Astrocyte (in vitro differentiated cells and primary cell): ENCODE measurements at regions not wholly inside any gene's neighbourhood (a gene's known extent, or its start where the extent isn't known, plus 50 kb on each side); places are given as distances from the start of the nearest gene placed in this dataset.

ENCODE experiments used
- DNase-seq: peaks from one replicate; pipeline ENCODE4 v3.0.0-alpha.2; 2010; ENCODE audit warnings: low read depth
- FAIRE-seq: peaks from 2 replicates; lab custom pipeline; 2011; peaks lifted over from hg19 to GRCh38; lab: Jason Lieb, UNC
- H2AFZ ChIP-seq: 2 replicates; pipeline ENCODE4 v1.6.0; 2012; ENCODE audit warnings: low read depth, low read length, inconsistent platforms
- H3K27ac ChIP-seq: 2 replicates; pipeline ENCODE4 v1.5.1; 2011; ENCODE audit warnings: low read depth, low read length, inconsistent platforms
- H3K27me3 ChIP-seq: 2 replicates; pipeline ENCODE4 v1.6.0; 2011; ENCODE audit warnings: low read length, inconsistent platforms; ENCODE audit not compliant: insufficient read depth
- H3K36me3 ChIP-seq: 2 replicates; pipeline ENCODE4 v1.5.1; 2011; ENCODE audit warnings: low read length, inconsistent platforms; ENCODE audit not compliant: insufficient read depth
- H3K4me1 ChIP-seq: 2 replicates; pipeline ENCODE4 v1.5.1; 2011; ENCODE audit warnings: low read length, inconsistent platforms; ENCODE audit not compliant: insufficient read depth
- H3K4me2 ChIP-seq: 2 replicates; pipeline ENCODE4 v1.6.0; 2012; ENCODE audit warnings: low read length, inconsistent platforms
- H3K4me3 ChIP-seq: 2 replicates; pipeline ENCODE4 v1.5.1; 2011; ENCODE audit warnings: low read depth, mild to moderate bottlenecking, low read length, inconsistent platforms; ENCODE audit not compliant: insufficient read depth
- H3K79me2 ChIP-seq: 2 replicates; pipeline ENCODE4 v1.6.0; 2012; ENCODE audit warnings: mild to moderate bottlenecking, low read length, inconsistent platforms; ENCODE audit not compliant: insufficient read depth
- H3K9ac ChIP-seq: 2 replicates; pipeline ENCODE4 v1.6.0; 2012; ENCODE audit warnings: mild to moderate bottlenecking, low read length, inconsistent platforms
- H3K9me3 ChIP-seq: 2 replicates; pipeline ENCODE4 v1.5.1; 2012; ENCODE audit warnings: low read depth, mild to moderate bottlenecking, low read length, inconsistent platforms; ENCODE audit not compliant: insufficient read depth
- H4K20me1 ChIP-seq: 2 replicates; pipeline ENCODE4 v1.6.0; 2012; ENCODE audit warnings: low read length, inconsistent platforms; ENCODE audit not compliant: insufficient read depth
- H3K27ac Mint-ChIP-seq: one replicate; pipeline ENCODE4 v1.8.0; 2021; ENCODE audit warnings: mild to moderate bottlenecking, mixed read lengths; ENCODE audit not compliant: unreplicated experiment
- H3K27me3 Mint-ChIP-seq: one replicate; pipeline ENCODE4 v1.8.0; 2021; ENCODE audit warnings: low read depth, mixed read lengths; ENCODE audit not compliant: unreplicated experiment
- H3K36me3 Mint-ChIP-seq: one replicate; pipeline ENCODE4 v1.8.0; 2021; ENCODE audit warnings: low read depth, mixed read lengths; ENCODE audit not compliant: unreplicated experiment
- H3K4me1 Mint-ChIP-seq: one replicate; pipeline ENCODE4 v1.8.0; 2021; ENCODE audit warnings: low read depth, mixed read lengths; ENCODE audit not compliant: unreplicated experiment
- H3K4me3 Mint-ChIP-seq: one replicate; pipeline ENCODE4 v1.8.0; 2021; ENCODE audit warnings: mild to moderate bottlenecking, moderate library complexity, mixed read lengths; ENCODE audit not compliant: unreplicated experiment
- H3K9me3 Mint-ChIP-seq: one replicate; pipeline ENCODE4 v1.8.0; 2021; ENCODE audit warnings: mild to moderate bottlenecking, mixed read lengths; ENCODE audit not compliant: unreplicated experiment
- CTCF ChIP-seq: IDR thresholded peaks from 2 replicates; pipeline ENCODE4 v1.5.1; 2011; ENCODE audit warnings: low read depth, mild to moderate bottlenecking, inconsistent platforms, low read length, moderate library complexity; ENCODE audit not compliant: insufficient read depth
- EZH2 ChIP-seq: IDR thresholded peaks from 2 replicates; pipeline ENCODE4 v1.6.1; 2012; ENCODE audit warnings: mild to moderate bottlenecking, low read length, inconsistent platforms; ENCODE audit not compliant: insufficient read depth

GRCh38 chr17:64769712-64770111, 107.6 kb upstream of the SMURF2 start:
- Mint-ChIP-seq H3K4me3 (no peak overlapping the region), H3K9me3 (no peaks in the 10 kb centered on the region), H3K27ac (no peak overlapping the region), H3K36me3 (peaks cover 9% of the 10 kb centered on the region), H3K27me3 (no peaks in the 10 kb centered on the region), H3K4me1 (peaks cover 4% of the 10 kb centered on the region)
- Histone ChIP-seq H3K9me3 (no peaks in the 10 kb centered on the region), H3K4me3 (no peak overlapping the region), H3K4me1 (no peaks in the 10 kb centered on the region), H3K27me3 (no peaks in the 10 kb centered on the region), H2AFZ (no peak overlapping the region), H3K79me2 (no peaks in the 10 kb centered on the region), H3K4me2 (no peak overlapping the region), H3K9ac (no peak overlapping the region), H4K20me1 (peaks cover 3% of the 10 kb centered on the region), H3K27ac (no peak overlapping the region), H3K36me3 (no peaks in the 10 kb centered on the region)
- no peak for FAIRE-seq
- TF ChIP-seq EZH2 (no peak), CTCF (no peak)
- no peak for DNase-seq

- Mint-ChIP-seq H3K4me3 (no peak overlapping the region), H3K4me1 (peaks cover 4% of the 10 kb centered on the region), H3K27me3 (no peaks in the 10 kb centered on the region), H3K36me3 (peaks cover 9% of the 10 kb centered on the region), H3K9me3 (no peaks in the 10 kb centered on the region), H3K27ac (no peak overlapping the region)
- no peak overlapping the region for H3K4me3 ChIP-seq
- H3K27me3 ChIP-seq: no peaks in the 10 kb centered on the region
- no peaks in the 10 kb centered on the region for H3K9me3 ChIP-seq
- H3K9ac ChIP-seq: no peak overlapping the region
- DNase-seq: no peak
- no peak overlapping the region for H3K4me2 ChIP-seq
- H3K36me3 ChIP-seq: no peaks in the 10 kb centered on the region
- H3K79me2 ChIP-seq: no peaks in the 10 kb centered on the region
- no peak for FAIRE-seq
- no peaks in the 10 kb centered on the region for H3K4me1 ChIP-seq
- TF ChIP-seq CTCF: no peak
- TF ChIP-seq EZH2: no peak
- no peak overlapping the region for H2AFZ ChIP-seq
- no peak overlapping the region for H3K27ac ChIP-seq
- H4K20me1 ChIP-seq: peaks cover 3% of the 10 kb centered on the region
Observed at GRCh38 chr17:64767269-64767997, 105.3 kb upstream of the SMURF2 start.

- Histone ChIP-seq H3K27me3 (no peaks in the 10 kb centered on the region), H3K79me2 (no peaks in the 10 kb centered on the region), H3K27ac (no peak overlapping the region), H3K4me2 (no peak overlapping the region), H3K9ac (no peak overlapping the region), H3K9me3 (no peaks in the 10 kb centered on the region), H2AFZ (peak overlapping the region; percentile 17), H4K20me1 (peaks cover 3% of the 10 kb centered on the region), H3K36me3 (no peaks in the 10 kb centered on the region), H3K4me1 (no peaks in the 10 kb centered on the region), H3K4me3 (no peak overlapping the region)
- FAIRE-seq: no peak
- no peak for DNase-seq
- TF ChIP-seq CTCF (no peak), EZH2 (no peak)
- Mint-ChIP-seq H3K36me3 (peaks cover 9% of the 10 kb centered on the region), H3K4me1 (peaks cover 4% of the 10 kb centered on the region), H3K27ac (no peak overlapping the region), H3K27me3 (no peaks in the 10 kb centered on the region), H3K9me3 (no peaks in the 10 kb centered on the region), H3K4me3 (peak overlapping the region; percentile 40)
Observed at GRCh38 chr17:64765191-64765889, 103.2 kb upstream of the SMURF2 start.
